Activated CD4-positive, alpha-beta T cell treated with anti-CD3 and anti-CD28 coated beads for 4 hours (primary cell): ENCODE measurements at regions not wholly inside any gene's neighbourhood (a gene's known extent, or its start where the extent isn't known, plus 50 kb on each side); places are given as distances from the start of the nearest gene placed in this dataset.

ENCODE experiments used
- DNase-seq, 2 donors: peaks; one replicate each; pipeline ENCODE4 v3.0.0-alpha.2; 2020

- DNase-seq: no peak
Observed at GRCh38 chr15:93138681-93139250, 49.8 kb upstream of the RGMA start.
